Neural progenitor cell (in vitro differentiated cells): ENCODE measurements at regions not wholly inside any gene's neighbourhood (a gene's known extent, or its start where the extent isn't known, plus 50 kb on each side); places are given as distances from the start of the nearest gene placed in this dataset.

Experiments
- EZH2 ChIP-seq: fragments of 200-600 bp; sonication (generic); IDR thresholded peaks from 2 replicates; pipeline ENCODE4 v1.6.1; 2017; ENCODE audit warnings: antibody characterized with exemption, mild to moderate bottlenecking, moderate library complexity
- TF ChIP-seq, protein P1 (sequence below): fragments of 200-600 bp; sonication (generic); IDR thresholded peaks from 2 replicates; pipeline ENCODE4 v1.5.1; 2017; ENCODE audit warnings: antibody characterized with exemption, mild to moderate bottlenecking

DNA sequence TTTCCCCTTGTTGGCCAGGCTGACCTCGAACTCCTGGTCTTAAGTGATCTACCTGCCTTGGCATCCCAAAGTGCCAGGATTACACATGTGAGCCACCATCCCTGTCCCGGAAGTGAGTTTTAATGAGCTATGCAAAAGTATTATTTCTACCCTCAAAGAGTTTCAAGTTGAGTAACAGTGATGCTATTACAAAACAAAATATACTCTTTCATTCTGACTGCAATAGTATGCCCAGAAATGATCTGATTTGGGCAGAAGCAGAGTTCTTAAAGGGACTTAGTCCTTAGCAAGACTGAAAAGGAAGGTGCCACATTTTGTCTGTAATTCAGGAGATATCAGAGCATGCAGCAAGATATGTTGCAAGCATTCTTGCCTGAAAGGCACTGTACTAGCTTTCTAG is 375.4 kb downstream of the NUF2 start:
- TF ChIP-seq, protein P1, sequence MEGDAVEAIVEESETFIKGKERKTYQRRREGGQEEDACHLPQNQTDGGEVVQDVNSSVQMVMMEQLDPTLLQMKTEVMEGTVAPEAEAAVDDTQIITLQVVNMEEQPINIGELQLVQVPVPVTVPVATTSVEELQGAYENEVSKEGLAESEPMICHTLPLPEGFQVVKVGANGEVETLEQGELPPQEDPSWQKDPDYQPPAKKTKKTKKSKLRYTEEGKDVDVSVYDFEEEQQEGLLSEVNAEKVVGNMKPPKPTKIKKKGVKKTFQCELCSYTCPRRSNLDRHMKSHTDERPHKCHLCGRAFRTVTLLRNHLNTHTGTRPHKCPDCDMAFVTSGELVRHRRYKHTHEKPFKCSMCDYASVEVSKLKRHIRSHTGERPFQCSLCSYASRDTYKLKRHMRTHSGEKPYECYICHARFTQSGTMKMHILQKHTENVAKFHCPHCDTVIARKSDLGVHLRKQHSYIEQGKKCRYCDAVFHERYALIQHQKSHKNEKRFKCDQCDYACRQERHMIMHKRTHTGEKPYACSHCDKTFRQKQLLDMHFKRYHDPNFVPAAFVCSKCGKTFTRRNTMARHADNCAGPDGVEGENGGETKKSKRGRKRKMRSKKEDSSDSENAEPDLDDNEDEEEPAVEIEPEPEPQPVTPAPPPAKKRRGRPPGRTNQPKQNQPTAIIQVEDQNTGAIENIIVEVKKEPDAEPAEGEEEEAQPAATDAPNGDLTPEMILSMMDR: no peak
- TF ChIP-seq EZH2: no peak
